ENCODE measurements at regions not wholly inside any gene's neighbourhood (a gene's known extent, or its start where the extent isn't known, plus 50 kb on each side); places are given as distances from the start of the nearest gene placed in this dataset.

DNA sequence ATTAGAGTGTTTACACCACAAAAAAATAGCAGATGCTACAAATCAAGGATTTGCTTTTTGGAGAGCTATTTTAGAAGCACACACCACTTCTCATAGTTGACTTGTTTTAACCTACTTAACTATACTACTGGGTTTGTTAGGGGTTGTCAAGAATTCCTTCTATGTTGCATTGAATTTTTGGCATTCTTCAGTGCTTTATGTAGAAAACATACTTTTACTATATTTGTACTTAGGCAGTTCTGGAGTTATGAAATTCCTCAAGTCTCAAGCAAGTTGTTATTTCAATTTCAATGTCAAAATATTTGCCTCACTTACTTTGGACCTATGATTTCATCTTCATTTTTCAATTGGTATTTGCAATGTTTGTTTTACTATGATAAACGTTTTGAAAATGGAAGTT, 449.6 kb downstream of the GLUD2 start:
- POLR2A ChIA-PET: no interaction called here
- H3K36me3 ChIP-seq (ENCODE audit: control insufficient read depth, insufficient read depth, low read length): no peaks in the 10 kb centered on the region
- H3K27me3 ChIP-seq (ENCODE audit: control insufficient read depth, insufficient read depth, low read length): no peaks in the 10 kb centered on the region
- no peak for DNase-seq (ENCODE audit: low read depth)
- H3K4me3 ChIP-seq (ENCODE audit: low read depth, low read length): no peak overlapping the region
- CTCF ChIA-PET: no interaction called here
- TF ChIP-seq, protein P1, sequence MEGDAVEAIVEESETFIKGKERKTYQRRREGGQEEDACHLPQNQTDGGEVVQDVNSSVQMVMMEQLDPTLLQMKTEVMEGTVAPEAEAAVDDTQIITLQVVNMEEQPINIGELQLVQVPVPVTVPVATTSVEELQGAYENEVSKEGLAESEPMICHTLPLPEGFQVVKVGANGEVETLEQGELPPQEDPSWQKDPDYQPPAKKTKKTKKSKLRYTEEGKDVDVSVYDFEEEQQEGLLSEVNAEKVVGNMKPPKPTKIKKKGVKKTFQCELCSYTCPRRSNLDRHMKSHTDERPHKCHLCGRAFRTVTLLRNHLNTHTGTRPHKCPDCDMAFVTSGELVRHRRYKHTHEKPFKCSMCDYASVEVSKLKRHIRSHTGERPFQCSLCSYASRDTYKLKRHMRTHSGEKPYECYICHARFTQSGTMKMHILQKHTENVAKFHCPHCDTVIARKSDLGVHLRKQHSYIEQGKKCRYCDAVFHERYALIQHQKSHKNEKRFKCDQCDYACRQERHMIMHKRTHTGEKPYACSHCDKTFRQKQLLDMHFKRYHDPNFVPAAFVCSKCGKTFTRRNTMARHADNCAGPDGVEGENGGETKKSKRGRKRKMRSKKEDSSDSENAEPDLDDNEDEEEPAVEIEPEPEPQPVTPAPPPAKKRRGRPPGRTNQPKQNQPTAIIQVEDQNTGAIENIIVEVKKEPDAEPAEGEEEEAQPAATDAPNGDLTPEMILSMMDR (IDR thresholded peaks at IDR 0.05; ENCODE audit: insufficient read depth, low read depth, low read length): no peak

DNA sequence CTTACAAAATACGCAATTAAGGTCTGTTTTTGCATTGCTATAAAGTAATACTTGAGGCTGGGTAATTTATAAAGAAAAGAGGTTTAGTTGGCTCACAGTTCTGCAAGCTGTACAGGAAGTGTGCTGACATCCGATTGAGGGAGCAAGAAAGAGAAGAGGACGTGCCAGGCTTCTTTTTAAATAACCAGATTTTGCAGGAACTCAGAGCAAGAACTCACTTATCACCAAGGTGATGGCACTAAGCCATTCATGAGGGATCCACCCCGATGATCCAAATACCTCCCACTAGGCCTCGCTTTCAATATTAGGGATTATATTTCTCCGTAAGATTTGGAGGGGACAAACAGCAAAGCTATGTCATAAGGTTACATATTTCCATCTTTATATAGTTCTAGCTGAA, 456.7 kb downstream of the GLUD2 start:
- DNase-seq (ENCODE audit: low read depth): no peak
- Histone ChIP-seq H3K36me3 (ENCODE audit: control insufficient read depth, insufficient read depth, low read length) (no peaks in the 10 kb centered on the region), H3K27me3 (ENCODE audit: control insufficient read depth, insufficient read depth, low read length) (no peaks in the 10 kb centered on the region), H3K4me3 (ENCODE audit: low read depth, low read length) (no peak overlapping the region)
- ChIA-PET POLR2A (no interaction called here), CTCF (no interaction called here)
- TF ChIP-seq, protein P1 (IDR thresholded peaks at IDR 0.05; ENCODE audit: insufficient read depth, low read depth, low read length): no peak

GRCh38 chrX:121546317-121546716, 498.9 kb downstream of the GLUD2 start:
- CTCF ChIA-PET: no interaction called here
- TF ChIP-seq, protein P1 (IDR thresholded peaks at IDR 0.05; ENCODE audit: insufficient read depth, low read depth, low read length): no peak
- no peak for DNase-seq (ENCODE audit: low read depth)
- POLR2A ChIA-PET: no interaction called here
- Histone ChIP-seq H3K4me3 (ENCODE audit: low read depth, low read length) (no peak overlapping the region), H3K36me3 (ENCODE audit: control insufficient read depth, insufficient read depth, low read length) (no peaks in the 10 kb centered on the region), H3K27me3 (ENCODE audit: control insufficient read depth, insufficient read depth, low read length) (no peaks in the 10 kb centered on the region)

GRCh38 chrX:121558886-121559285, 511.5 kb downstream of the GLUD2 start:
- Histone ChIP-seq H3K4me3 (ENCODE audit: low read depth, low read length) (no peak overlapping the region), H3K27me3 (ENCODE audit: control insufficient read depth, insufficient read depth, low read length) (no peaks in the 10 kb centered on the region), H3K36me3 (ENCODE audit: control insufficient read depth, insufficient read depth, low read length) (no peaks in the 10 kb centered on the region)
- POLR2A ChIA-PET: no interaction called here
- CTCF ChIA-PET: no interaction called here
- no peak for DNase-seq (ENCODE audit: low read depth)
- TF ChIP-seq, protein P1 (IDR thresholded peaks at IDR 0.05; ENCODE audit: insufficient read depth, low read depth, low read length): no peak

DNA sequence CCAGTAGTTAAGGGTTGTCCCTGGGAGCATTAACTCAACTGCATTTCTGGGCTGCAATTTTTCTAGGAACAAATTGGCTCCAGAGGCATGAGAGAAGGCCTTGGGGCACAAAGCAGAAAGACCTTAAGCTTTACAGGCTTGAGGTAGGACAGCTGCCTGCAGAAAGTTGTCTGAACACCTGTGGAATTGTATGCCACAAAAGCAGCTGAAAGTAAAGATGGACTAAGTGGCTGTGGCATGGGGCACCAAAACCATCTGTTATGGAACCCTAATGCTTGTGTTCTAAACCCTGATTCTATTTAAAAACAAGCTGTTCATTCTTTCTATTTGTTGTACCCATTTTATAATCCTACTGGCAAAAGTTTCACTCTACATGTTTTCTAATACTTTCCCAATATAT, 515.2 kb downstream of the GLUD2 start:
- no peak for DNase-seq (ENCODE audit: low read depth)
- Histone ChIP-seq H3K36me3 (ENCODE audit: control insufficient read depth, insufficient read depth, low read length) (no peaks in the 10 kb centered on the region), H3K4me3 (ENCODE audit: low read depth, low read length) (no peak overlapping the region), H3K27me3 (ENCODE audit: control insufficient read depth, insufficient read depth, low read length) (no peaks in the 10 kb centered on the region)
- CTCF ChIA-PET: no interaction called here
- POLR2A ChIA-PET: no interaction called here
- TF ChIP-seq, protein P1 (IDR thresholded peaks at IDR 0.05; ENCODE audit: insufficient read depth, low read depth, low read length): no peak
